PC-3 (cell line): ENCODE measurements at regions not wholly inside any gene's neighbourhood (a gene's known extent, or its start where the extent isn't known, plus 50 kb on each side); places are given as distances from the start of the nearest gene placed in this dataset.

Experiments
- ATAC-seq: fragments of 200-7000 bp; cut with Tn5 transposase; 2 replicates; pipeline ENCODE4 v1.9.1; 2020; ENCODE audit warnings: mild to moderate bottlenecking, moderate library complexity
- BruUV-seq: library from RNA; stranded (reverse); fragments of 400-500 nt; replicated peaks from 2 replicates; lab custom pipeline; 2021; lab: Mats Ljungman, UMichigan
- CTCF ChIA-PET: fragments of 300-600 bp; sonication (Branson Sonifier 250); formaldehyde crosslinking; loops from one replicate; lab custom pipeline; 2022; ENCODE audit warnings: antibody characterized with exemption; lab: Charles Lee
- POLR2A ChIA-PET: fragments of 300-600 bp; sonication (Branson Sonifier 250); formaldehyde crosslinking; loops from one replicate; lab custom pipeline; 2022; ENCODE audit warnings: antibody characterized with exemption; ENCODE audit not compliant: unreplicated experiment; lab: Charles Lee
- DNase-seq: peaks from one replicate; pipeline ENCODE4 v3.0.0-alpha.2; 2015
- H2AFZ ChIP-seq: fragments of 300-600 bp; sonication (generic); 2 replicates; pipeline ENCODE4 v1.6.0; 2016; ENCODE audit warnings: antibody characterized with exemption, low read length
- H3F3A ChIP-seq: fragments of 300-600 bp; sonication (generic); one replicate; pipeline ENCODE4 v1.6.0; 2017; ENCODE audit warnings: antibody characterized with exemption, low read length, control low read depth, mild to moderate bottlenecking; ENCODE audit not compliant: unreplicated experiment
- H3K27ac ChIP-seq: fragments of 300-600 bp; sonication (generic); 2 replicates; pipeline ENCODE4 v1.5.1; 2016; ENCODE audit warnings: mild to moderate bottlenecking, low read length
- H3K27me3 ChIP-seq: fragments of 300-600 bp; sonication (generic); 2 replicates; pipeline ENCODE4 v1.6.1; 2016; ENCODE audit warnings: low read length, mixed read lengths
- H3K36me3 ChIP-seq: fragments of 300-600 bp; sonication (generic); 2 replicates; pipeline ENCODE4 v1.6.1; 2016; ENCODE audit warnings: low read depth, mixed run types, low read length, mixed read lengths
- H3K4me1 ChIP-seq: fragments of 300-600 bp; sonication (generic); 2 replicates; pipeline ENCODE4 v1.5.1; 2016; ENCODE audit warnings: low read length; ENCODE audit not compliant: insufficient read depth
- H3K4me2 ChIP-seq: fragments of 300-600 bp; sonication (generic); 2 replicates; pipeline ENCODE4 v1.6.0; 2016; ENCODE audit warnings: low read length
- H3K4me3 ChIP-seq: fragments of 300-600 bp; sonication (generic); 2 replicates; pipeline ENCODE4 v1.5.1; 2016; ENCODE audit warnings: mild to moderate bottlenecking, low read length, mixed read lengths
- H3K79me2 ChIP-seq: fragments of 300-600 bp; sonication (generic); 2 replicates; pipeline ENCODE4 v1.6.1; 2017; ENCODE audit warnings: low read length, mixed read lengths
- H3K9ac ChIP-seq: fragments of 300-600 bp; sonication (generic); 2 replicates; pipeline ENCODE4 v1.6.0; 2016; ENCODE audit warnings: mild to moderate bottlenecking, low read length
- H3K9me2 ChIP-seq: fragments of 300-600 bp; sonication (generic); replicated peaks from 2 replicates; pipeline ENCODE4 v1.6.1; 2016; ENCODE audit warnings: mixed run types, low read length, mixed read lengths
- H3K9me3 ChIP-seq: fragments of 300-600 bp; sonication (generic); 2 replicates; pipeline ENCODE4 v1.6.1; 2016; ENCODE audit warnings: low read length, mixed read lengths
- H4K20me1 ChIP-seq: fragments of 300-600 bp; sonication (generic); 2 replicates; pipeline ENCODE4 v1.6.1; 2016; ENCODE audit warnings: low read length, mixed read lengths
- EZH2 ChIP-seq: fragments of 300-600 bp; sonication (generic); IDR thresholded peaks from one replicate; pipeline ENCODE4 v1.6.1; 2017; ENCODE audit warnings: antibody characterized with exemption, mild to moderate bottlenecking, low read length; ENCODE audit not compliant: unreplicated experiment
- EZH2phosphoT487 ChIP-seq: fragments of 300-600 bp; sonication (generic); IDR thresholded peaks from 2 replicates; pipeline ENCODE4 v1.6.1; 2018; ENCODE audit warnings: mild to moderate bottlenecking, antibody characterized with exemption, low read length, borderline replicate concordance
- intact Hi-C: fragments of 100-400 bp; cut with micrococcal nuclease; formaldehyde crosslinking; loops from 2 replicates; pipeline ENCODE4 v1.9.0; 2023
- TF ChIP-seq, protein P1 (sequence below): fragments of 300-600 bp; sonication (generic); conservative IDR thresholded peaks from 2 replicates; pipeline ENCODE4 v1.5.1; 2017; ENCODE audit warnings: antibody characterized with exemption, low read depth, mild to moderate bottlenecking, low read length

DNA sequence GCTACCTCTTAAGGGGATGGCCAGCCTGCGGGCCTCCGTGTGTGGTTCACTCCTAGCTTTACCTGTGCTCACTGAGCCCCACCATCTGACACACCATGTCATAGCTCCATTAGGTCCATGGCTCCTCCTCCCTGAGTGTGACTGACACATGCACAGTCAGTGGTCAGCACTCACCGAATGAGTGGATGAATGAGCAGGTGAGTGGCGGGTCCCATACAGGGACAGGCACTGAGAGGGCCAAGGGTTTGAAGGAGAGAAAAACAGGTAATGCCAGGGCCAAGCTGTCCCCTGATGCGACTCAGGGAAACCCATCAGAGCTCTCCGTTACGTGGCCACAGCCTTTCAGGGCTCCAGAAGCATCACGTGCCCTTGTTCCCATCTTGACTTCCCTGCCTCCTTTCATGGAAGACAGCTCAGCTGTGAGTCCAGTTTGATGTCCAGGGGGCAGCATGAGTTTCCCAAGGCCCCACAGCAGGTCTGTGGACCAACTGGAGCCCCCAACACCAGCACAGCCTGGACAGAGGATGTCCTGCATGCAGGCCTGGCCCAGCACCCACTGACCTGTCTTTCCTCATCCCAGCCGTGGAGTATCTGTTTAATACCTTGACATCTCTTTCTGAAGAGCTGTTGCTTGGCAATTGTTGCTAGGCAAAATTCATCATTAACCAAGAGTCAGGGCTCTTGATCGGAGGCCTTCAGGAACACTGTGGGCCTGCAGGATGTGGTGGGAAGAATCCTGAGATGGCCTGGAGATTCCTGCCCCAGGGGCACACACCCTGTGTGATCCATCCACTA lies 84.4 kb downstream of the PLXNA1 start:
- no peaks in the 10 kb centered on the region for H3K79me2 ChIP-seq
- H3K4me3 ChIP-seq: no peak overlapping the region
- DNase-seq (no peak), ATAC-seq (no peak)
- intact Hi-C loops: no loop called here
- H3K9ac ChIP-seq: no peak overlapping the region
- no peak overlapping the region for H3K4me2 ChIP-seq
- no peaks in the 10 kb centered on the region for H4K20me1 ChIP-seq
- no peaks in the 10 kb centered on the region; the same call in 1 of the 2 replicates for H3K4me1 ChIP-seq
- BruUV-seq: no TSS peak
- no peak for TF ChIP-seq EZH2
- TF ChIP-seq, protein P1, sequence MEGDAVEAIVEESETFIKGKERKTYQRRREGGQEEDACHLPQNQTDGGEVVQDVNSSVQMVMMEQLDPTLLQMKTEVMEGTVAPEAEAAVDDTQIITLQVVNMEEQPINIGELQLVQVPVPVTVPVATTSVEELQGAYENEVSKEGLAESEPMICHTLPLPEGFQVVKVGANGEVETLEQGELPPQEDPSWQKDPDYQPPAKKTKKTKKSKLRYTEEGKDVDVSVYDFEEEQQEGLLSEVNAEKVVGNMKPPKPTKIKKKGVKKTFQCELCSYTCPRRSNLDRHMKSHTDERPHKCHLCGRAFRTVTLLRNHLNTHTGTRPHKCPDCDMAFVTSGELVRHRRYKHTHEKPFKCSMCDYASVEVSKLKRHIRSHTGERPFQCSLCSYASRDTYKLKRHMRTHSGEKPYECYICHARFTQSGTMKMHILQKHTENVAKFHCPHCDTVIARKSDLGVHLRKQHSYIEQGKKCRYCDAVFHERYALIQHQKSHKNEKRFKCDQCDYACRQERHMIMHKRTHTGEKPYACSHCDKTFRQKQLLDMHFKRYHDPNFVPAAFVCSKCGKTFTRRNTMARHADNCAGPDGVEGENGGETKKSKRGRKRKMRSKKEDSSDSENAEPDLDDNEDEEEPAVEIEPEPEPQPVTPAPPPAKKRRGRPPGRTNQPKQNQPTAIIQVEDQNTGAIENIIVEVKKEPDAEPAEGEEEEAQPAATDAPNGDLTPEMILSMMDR: no peak
- no peak for TF ChIP-seq EZH2phosphoT487
- POLR2A ChIA-PET: no interaction called here
- H2AFZ ChIP-seq: no peak overlapping the region
- no peaks in the 10 kb centered on the region for H3F3A ChIP-seq
- H3K36me3 ChIP-seq: no peaks in the 10 kb centered on the region
- no peaks in the 10 kb centered on the region; the same call in 1 of the 2 replicates for H3K27me3 ChIP-seq
- no peaks in the 10 kb centered on the region for H3K9me2 ChIP-seq
- CTCF ChIA-PET: no interaction called here
- no peaks in the 10 kb centered on the region for H3K9me3 ChIP-seq
- H3K27ac ChIP-seq: no peak overlapping the region

DNA sequence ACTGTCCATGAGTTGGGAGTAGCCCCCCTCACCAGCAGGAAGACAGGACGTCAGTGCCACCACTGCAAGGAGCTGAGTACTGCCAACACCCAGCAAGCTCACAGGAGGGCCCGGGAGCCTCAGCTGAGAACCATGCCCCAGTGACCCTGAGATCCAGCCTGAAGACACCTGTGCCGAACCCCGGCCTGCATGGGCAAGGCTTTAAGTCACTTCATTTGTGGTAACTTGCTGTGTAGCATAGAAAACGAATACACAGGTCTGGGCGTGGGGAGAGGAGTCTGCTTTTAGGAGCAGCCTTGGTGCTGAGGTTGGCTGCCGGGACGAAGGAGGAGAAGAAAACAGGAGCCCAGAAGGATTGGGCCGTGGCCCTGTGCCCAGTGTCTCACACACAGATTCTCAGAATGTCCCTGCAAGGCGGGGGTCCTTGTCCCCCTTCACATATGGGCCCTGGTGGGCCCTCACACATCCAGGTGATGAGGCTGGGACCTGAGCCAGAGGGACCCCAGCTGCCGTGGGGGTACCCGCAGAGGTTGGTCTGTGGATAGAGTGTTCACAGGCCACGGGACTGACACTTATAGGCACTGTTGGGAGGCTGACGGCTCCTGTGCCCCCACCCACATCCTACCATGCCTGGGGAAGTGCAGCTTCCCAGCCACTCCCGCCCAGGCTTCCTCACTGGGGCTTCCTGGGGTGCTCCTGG lies 85.3 kb downstream of the PLXNA1 start:
- DNase-seq: no peak
- no peaks in the 10 kb centered on the region for H4K20me1 ChIP-seq
- no TSS peak for BruUV-seq
- ChIA-PET POLR2A (no interaction called here), CTCF (no interaction called here)
- TF ChIP-seq EZH2 (no peak), EZH2phosphoT487 (no peak)
- TF ChIP-seq, protein P1: no peak
- no peaks in the 10 kb centered on the region; the same call in 1 of the 2 replicates for H3K27me3 ChIP-seq
- intact Hi-C loops: no loop called here
- no peaks in the 10 kb centered on the region for H3K79me2 ChIP-seq
- ATAC-seq: no peak
- H3K9ac ChIP-seq: no peak overlapping the region
- no peaks in the 10 kb centered on the region for H3K36me3 ChIP-seq
- H3K9me2 ChIP-seq: no peaks in the 10 kb centered on the region
- H3K4me3 ChIP-seq: no peak overlapping the region
- H2AFZ ChIP-seq: no peak overlapping the region
- H3K27ac ChIP-seq: no peak overlapping the region
- H3K4me1 ChIP-seq: no peaks in the 10 kb centered on the region; the same call in 1 of the 2 replicates
- no peak overlapping the region for H3K4me2 ChIP-seq
- H3F3A ChIP-seq: no peaks in the 10 kb centered on the region
- no peaks in the 10 kb centered on the region for H3K9me3 ChIP-seq

DNA sequence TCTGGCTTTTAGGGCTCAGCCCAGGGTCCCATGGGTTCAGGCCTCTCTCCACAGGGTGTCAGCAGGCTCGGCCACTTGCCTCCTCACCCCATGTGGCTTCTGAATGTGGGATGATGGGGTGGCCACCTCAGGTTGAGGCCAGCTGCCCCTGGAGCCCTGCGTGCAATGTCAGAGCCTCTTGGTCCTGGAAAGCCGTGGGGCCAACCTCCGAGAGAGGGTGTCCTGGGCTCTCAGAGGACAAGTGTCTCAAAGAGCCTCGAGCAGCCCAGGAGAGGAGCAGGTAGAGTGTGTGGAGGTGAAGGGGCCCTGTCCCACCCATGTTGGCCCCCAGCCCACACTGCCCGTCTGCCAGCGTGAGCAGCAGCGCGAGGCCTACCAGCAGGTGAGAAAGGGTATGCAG lies 86.0 kb downstream of the PLXNA1 start:
- H3K9me2 ChIP-seq: no peaks in the 10 kb centered on the region
- no peaks in the 10 kb centered on the region for H3K9me3 ChIP-seq
- H3K27me3 ChIP-seq: no peaks in the 10 kb centered on the region; the same call in 1 of the 2 replicates
- ChIA-PET CTCF (no interaction called here), POLR2A (no interaction called here)
- H4K20me1 ChIP-seq: no peaks in the 10 kb centered on the region
- H2AFZ ChIP-seq: no peak overlapping the region
- H3K4me3 ChIP-seq: no peak overlapping the region
- H3K4me2 ChIP-seq: no peak overlapping the region
- H3K9ac ChIP-seq: no peak overlapping the region
- no peaks in the 10 kb centered on the region for H3F3A ChIP-seq
- H3K4me1 ChIP-seq: no peaks in the 10 kb centered on the region; the same call in 1 of the 2 replicates
- TF ChIP-seq, protein P1: no peak
- ATAC-seq (no peak), DNase-seq (no peak)
- H3K36me3 ChIP-seq: no peaks in the 10 kb centered on the region
- no peak overlapping the region for H3K27ac ChIP-seq
- intact Hi-C loops: no loop called here
- BruUV-seq: no TSS peak
- no peaks in the 10 kb centered on the region for H3K79me2 ChIP-seq
